Keratinocyte (primary cell): ENCODE measurements at regions not wholly inside any gene's neighbourhood (a gene's known extent, or its start where the extent isn't known, plus 50 kb on each side); places are given as distances from the start of the nearest gene placed in this dataset.
A peak's percentile ranks its signal among the peaks of the same experiment; 100 is the strongest.

Source experiments
- DNase-seq: peaks from one replicate; pipeline ENCODE4 v3.0.0-alpha.2; 2011; ENCODE audit warnings: low read depth, missing footprints, low spot score
- FAIRE-seq: peaks from 2 replicates; lab custom pipeline; 2011; peaks lifted over from hg19 to GRCh38; lab: Jason Lieb, UNC
- H2AFZ ChIP-seq: 2 replicates; pipeline ENCODE4 v1.6.0; 2012; ENCODE audit warnings: low read length, control low read depth, inconsistent platforms; ENCODE audit not compliant: control insufficient read depth
- H3K27ac ChIP-seq: 2 replicates; pipeline ENCODE4 v1.5.1; 2011; ENCODE audit warnings: low read length; ENCODE audit not compliant: control insufficient read depth, insufficient read depth
- H3K27me3 ChIP-seq: 3 replicates; pipeline ENCODE4 v1.6.0; 2011; ENCODE audit warnings: low read length; ENCODE audit not compliant: control insufficient read depth, insufficient read depth; ENCODE audit errors: extremely low read depth
- H3K36me3 ChIP-seq, 2 experiments: 2 replicates in 1 of 2; 3 replicates in 1 of 2; pipeline ENCODE4 v1.5.1; 2011; ENCODE audit warnings: low read length in 2 of 2, mild to moderate bottlenecking in 1 of 2; ENCODE audit not compliant: control insufficient read depth in 2 of 2, insufficient read depth in 2 of 2; ENCODE audit errors: extremely low read depth in 1 of 2
- H3K4me1 ChIP-seq: 3 replicates; pipeline ENCODE4 v1.5.1; 2011; ENCODE audit warnings: low read length; ENCODE audit not compliant: control insufficient read depth, insufficient read depth; ENCODE audit errors: extremely low read depth
- H3K4me2 ChIP-seq: 3 replicates; pipeline ENCODE4 v1.6.0; 2011; ENCODE audit warnings: low read depth, low read length; ENCODE audit not compliant: control insufficient read depth, insufficient read depth; ENCODE audit errors: extremely low read depth
- H3K4me3 ChIP-seq, 3 experiments: fragments of 200-600 bp in 1 of 3; sonication (generic) in 1 of 3; 2 replicates in 2 of 3; 3 replicates in 1 of 3; pipeline ENCODE4 v1.5.1; 2011 to 2016; ENCODE audit warnings: low read length in 3 of 3, mild to moderate bottlenecking in 3 of 3, control low read depth in 2 of 3, inconsistent platforms in 1 of 3, low read depth in 1 of 3, mixed read lengths in 1 of 3, mixed run types in 1 of 3, moderate library complexity in 1 of 3; ENCODE audit not compliant: control insufficient read depth in 2 of 3, insufficient read depth in 2 of 3; ENCODE audit errors: extremely low read depth in 1 of 3
- H3K79me2 ChIP-seq: 2 replicates; pipeline ENCODE4 v1.6.0; 2012; ENCODE audit warnings: low read length; ENCODE audit not compliant: control insufficient read depth, insufficient read depth
- H3K9ac ChIP-seq: 3 replicates; pipeline ENCODE4 v1.6.0; 2011; ENCODE audit warnings: low read length; ENCODE audit not compliant: control insufficient read depth, insufficient read depth; ENCODE audit errors: extremely low read depth
- H3K9me1 ChIP-seq: 3 replicates; pipeline ENCODE4 v1.6.0; 2011; ENCODE audit warnings: low read length; ENCODE audit not compliant: control insufficient read depth, insufficient read depth; ENCODE audit errors: extremely low read depth
- H3K9me3 ChIP-seq: 2 replicates; pipeline ENCODE4 v1.5.1; 2012; ENCODE audit warnings: low read depth, low read length; ENCODE audit not compliant: control insufficient read depth
- H4K20me1 ChIP-seq: 3 replicates; pipeline ENCODE4 v1.6.0; 2011; ENCODE audit warnings: low read length; ENCODE audit not compliant: control insufficient read depth, insufficient read depth; ENCODE audit errors: extremely low read depth
- CTCF ChIP-seq, 3 experiments: IDR thresholded peaks in 1 of 3; conservative IDR thresholded peaks in 1 of 3; optimal IDR thresholded peaks in 1 of 3; 2 replicates in 2 of 3; 3 replicates in 1 of 3; pipeline versions ENCODE3 to v1.5.1; 2011; ENCODE audit warnings: low read length in 3 of 3, mild to moderate bottlenecking in 3 of 3, moderate library complexity in 2 of 3, control low read depth in 1 of 3, inconsistent platforms in 1 of 3; ENCODE audit not compliant: insufficient read depth in 2 of 3; ENCODE audit errors: extremely low read depth in 1 of 3
- EZH2 ChIP-seq: IDR thresholded peaks from one replicate; pipeline ENCODE4 v1.6.1; 2012; ENCODE audit warnings: inconsistent platforms, mild to moderate bottlenecking, low read length, moderate library complexity
- dilution Hi-C: fragments of 300-500 bp; cut with MboI; formaldehyde crosslinking; loops from one replicate; pipeline ENCODE4 v1.7.0; 2020; ENCODE audit warnings: low sequenced_read_pairs; ENCODE audit not compliant: extremely low pct_ligation_motif_present

DNA sequence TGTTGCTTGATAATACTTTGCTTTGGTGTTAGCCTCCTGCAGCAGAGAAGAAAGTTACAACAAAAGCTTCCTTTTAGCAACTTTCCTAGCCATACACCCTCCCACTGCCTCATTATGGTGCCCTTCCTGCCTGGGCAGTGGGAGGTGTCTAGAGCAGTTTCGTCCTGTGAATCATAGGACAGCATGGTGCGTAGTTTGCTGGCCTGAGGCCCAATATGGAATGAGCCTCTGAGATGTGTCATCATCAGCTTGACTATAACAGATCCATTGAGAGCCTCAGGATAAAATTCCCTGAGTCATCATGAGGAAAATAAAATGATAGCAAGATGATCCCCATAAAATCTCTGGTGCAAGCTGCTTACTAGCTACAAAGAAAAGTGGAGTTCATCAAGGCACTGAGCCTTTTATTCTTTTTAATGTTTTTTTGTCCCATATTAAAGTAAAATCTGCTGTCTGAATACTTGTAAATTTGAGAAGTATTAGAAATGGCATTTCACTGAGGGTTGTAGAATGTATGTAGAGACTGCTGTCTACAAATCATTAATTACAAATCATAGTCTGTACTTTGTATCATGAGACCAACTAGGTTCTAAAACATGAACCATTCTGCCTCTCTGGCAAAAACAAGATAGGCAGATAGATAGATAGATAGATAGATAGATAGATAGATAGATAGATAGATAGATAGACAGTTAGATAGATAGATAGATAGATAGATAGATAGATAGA lies 303.0 kb upstream of the PDE4D start:
- dilution Hi-C loops = no loop called here
- Histone ChIP-seq H2AFZ (no peak overlapping the region), H3K27me3 (no peaks in the 10 kb centered on the region), H3K4me1 (peaks cover 10% of the 10 kb centered on the region), H3K9me3 (no peaks in the 10 kb centered on the region), H3K79me2 (no peaks in the 10 kb centered on the region), H3K9ac (no peak overlapping the region), H3K9me1 (no peaks in the 10 kb centered on the region), H3K27ac (no peak overlapping the region), H3K4me2 (no peak overlapping the region), H3K4me3 (no peak overlapping the region), H3K36me3 (no peaks in the 10 kb centered on the region), H4K20me1 (no peaks in the 10 kb centered on the region)
- TF ChIP-seq CTCF (optimal IDR thresholded peaks at IDR 0.05 in 1 of 3, IDR thresholded peaks at IDR 0.05 in 1 of 3, conservative IDR thresholded peaks at IDR 0.05 in 1 of 3; ENCODE audit: extremely low read depth in 1 of 3, insufficient read depth in 2 of 3, low read length in 3 of 3) (no peak), EZH2 (no peak)
- peak; percentile 63 for DNase-seq
- FAIRE-seq = peak; percentile 96

DNA sequence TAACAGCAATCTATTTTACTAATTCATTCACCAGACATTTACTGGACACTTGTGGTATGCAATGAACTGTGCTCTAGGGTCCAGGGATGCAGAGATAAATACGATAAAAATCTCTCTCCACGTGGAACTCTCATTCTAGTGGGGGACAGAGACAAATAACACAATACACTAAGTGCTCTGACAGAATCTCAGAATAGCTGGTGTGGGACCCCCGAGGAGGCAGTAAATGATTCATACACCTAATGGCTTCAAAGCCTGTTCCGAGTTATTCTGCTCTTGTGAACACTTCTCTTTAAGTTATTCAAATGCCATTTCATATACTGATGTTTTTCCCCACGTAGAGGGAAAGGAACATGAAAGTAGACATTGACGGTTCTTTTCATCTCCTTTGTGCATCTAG lies 302.0 kb upstream of the PDE4D start:
- H3K36me3 ChIP-seq = no peaks in the 10 kb centered on the region
- H3K4me3 ChIP-seq = no peak overlapping the region
- no peak overlapping the region for H3K27ac ChIP-seq
- FAIRE-seq (no peak), DNase-seq (no peak)
- no peaks in the 10 kb centered on the region for H3K9me3 ChIP-seq
- H3K27me3 ChIP-seq = peaks cover 4% of the 10 kb centered on the region
- H3K9me1 ChIP-seq = no peaks in the 10 kb centered on the region
- H3K9ac ChIP-seq = no peak overlapping the region
- H2AFZ ChIP-seq = no peak overlapping the region
- TF ChIP-seq EZH2 (no peak), CTCF (optimal IDR thresholded peaks at IDR 0.05 in 1 of 3, IDR thresholded peaks at IDR 0.05 in 1 of 3, conservative IDR thresholded peaks at IDR 0.05 in 1 of 3; ENCODE audit: extremely low read depth in 1 of 3, insufficient read depth in 2 of 3, low read length in 3 of 3) (no peak)
- H3K4me2 ChIP-seq = no peak overlapping the region
- no peaks in the 10 kb centered on the region for H4K20me1 ChIP-seq
- peaks cover 10% of the 10 kb centered on the region for H3K4me1 ChIP-seq
- no peaks in the 10 kb centered on the region for H3K79me2 ChIP-seq
- dilution Hi-C loops = no loop called here
